Esophagus muscularis mucosa (tissue), 4 donors: ENCODE measurements at regions not wholly inside any gene's neighbourhood (a gene's known extent, or its start where the extent isn't known, plus 50 kb on each side); places are given as distances from the start of the nearest gene placed in this dataset.

Source experiments
- CTCF ChIP-seq, 3 experiments: fragments of 200-600 bp in 2 of 3; fragments of 450-650 bp in 1 of 3; sonication (generic) in 2 of 3; IDR thresholded peaks; one replicate each; pipeline ENCODE4 v1.5.1; 2017 to 2019; ENCODE audit warnings: antibody characterized with exemption in 3 of 3, mild to moderate bottlenecking in 2 of 3, moderate library complexity in 1 of 3
- EP300 ChIP-seq: sonication (generic); formaldehyde crosslinking; IDR thresholded peaks from one replicate; pipeline ENCODE4 v1.6.1; 2017; ENCODE audit warnings: antibody characterized with exemption
- POLR2A ChIP-seq: fragments of 450-650 bp; IDR thresholded peaks from one replicate; pipeline ENCODE4 v1.6.1; 2017; ENCODE audit warnings: antibody characterized with exemption, moderate library complexity, mild to moderate bottlenecking, low read depth

GRCh38 chr5:3333836-3334235 lies 261.8 kb upstream of the IRX1 start:
- TF ChIP-seq POLR2A (no peak), CTCF (IDR thresholded peaks at IDR 0.05) (no peak), EP300 (no peak)
